Left cardiac atrium (tissue), 4 donors: ENCODE measurements at regions not wholly inside any gene's neighbourhood (a gene's known extent, or its start where the extent isn't known, plus 50 kb on each side); places are given as distances from the start of the nearest gene placed in this dataset.
"Not testable (repeated sequence)": the region's sequence is repeated elsewhere in the genome, so short reads cannot be mapped to it uniquely, and the experiment has no call there.

Experiments used
- ATAC-seq, 2 donors: fragments of 200-7000 bp; cut with Tn5 transposase; one replicate each; pipeline ENCODE4 v1.9.1; 2020; ENCODE audit warnings: mild to moderate bottlenecking in 2 of 2, moderate library complexity in 2 of 2
- DNase-seq: peaks from one replicate; pipeline ENCODE4 v3.0.0-alpha.2; 2020
- intact Hi-C, 2 donors: fragments of 100-400 bp; cut with DNase I; formaldehyde crosslinking; loops; one replicate each; pipeline versions ENCODE4 v1.14.1 to v1.15.1; 2022 to 2023
- donor health status: DM: no; HTN: yes; CAD: no.
- donor health status: DM: no; HTN: yes; CAD: no; lungs with severe emphysema.
- donor health status: DM: yes; HTN: yes; CAD: no.
- donor health status: Dilated cardiomyopathy.

GRCh38 chr1:199218065-199218464 lies 579.2 kb downstream of the PTPRC start:
- no peak for ATAC-seq
- intact Hi-C loops: no loop called here
- no peak for DNase-seq

- ATAC-seq (no peak), DNase-seq (no peak)
- intact Hi-C loops: no loop called here
These were observed 579.7 kb downstream of the PTPRC start for GRCh38 chr1:199218533-199218932.

- ATAC-seq (no peak), DNase-seq (no peak)
- intact Hi-C loops: no loop called here
These were observed 581.2 kb downstream of the PTPRC start for GRCh38 chr1:199220031-199220430.

- intact Hi-C loops: no loop called here
- ATAC-seq (no peak), DNase-seq (no peak)
These were observed 582.7 kb downstream of the PTPRC start for GRCh38 chr1:199221371-199222150.

- intact Hi-C loops: no loop called here
- DNase-seq: no peak
- no peak for ATAC-seq
These were observed 585.1 kb downstream of the PTPRC start for GRCh38 chr1:199223936-199224335.

GRCh38 chr1:199226163-199226562 lies 587.3 kb downstream of the PTPRC start:
- ATAC-seq: no peak
- no peak for DNase-seq
- intact Hi-C loops: no loop called here

GRCh38 chr1:199242147-199242546 lies 603.3 kb downstream of the PTPRC start:
- DNase-seq (no peak), ATAC-seq (no peak)
- intact Hi-C loops: loop anchor here in 1 of 2 donors (5.0 to 10.0 kb wide), 2 partner anchors 360 to 477 kb away; no protein-coding TSS in a partner anchor

GRCh38 chr1:199242601-199243000 lies 603.8 kb downstream of the PTPRC start:
- no peak for ATAC-seq
- intact Hi-C loops: loop anchor here in 1 of 2 donors (5.0 to 10.0 kb wide), 2 partner anchors 360 to 478 kb away; no protein-coding TSS in a partner anchor
- DNase-seq: no peak

- peak; percentile 63 to 73 for ATAC-seq
- peak; percentile 39 for DNase-seq
- intact Hi-C loops: loop anchor here in 1 of 2 donors (5.0 to 10.0 kb wide), 2 partner anchors 361 to 479 kb away; no protein-coding TSS in a partner anchor
These were observed 604.7 kb downstream of the PTPRC start for GRCh38 chr1:199243423-199244061.

- no peak for DNase-seq
- ATAC-seq: no peak
- intact Hi-C loops: loop anchor here in 1 of 2 donors (10.0 kb wide), 1 partner anchor 481 kb away; no protein-coding TSS in a partner anchor
These were observed 607.1 kb downstream of the PTPRC start for GRCh38 chr1:199245946-199246345.

GRCh38 chr1:199246716-199247115 lies 607.9 kb downstream of the PTPRC start:
- DNase-seq: no peak
- ATAC-seq: no peak
- intact Hi-C loops: loop anchor here in 1 of 2 donors (10.0 kb wide), 1 partner anchor 482 kb away; no protein-coding TSS in a partner anchor

GRCh38 chr1:199247891-199248290 lies 609.1 kb downstream of the PTPRC start:
- intact Hi-C loops: loop anchor here in 1 of 2 donors (10.0 kb wide), 1 partner anchor 483 kb away; no protein-coding TSS in a partner anchor
- DNase-seq: no peak

GRCh38 chr1:199254040-199254439 lies 615.2 kb downstream of the PTPRC start:
- ATAC-seq, DNase-seq, intact Hi-C loops: not testable (repeated sequence)

More at GRCh38 chr1:199247891-199248290, 609.1 kb downstream of the PTPRC start:
- no peak for ATAC-seq

- no peak for DNase-seq
- no peak for ATAC-seq
- intact Hi-C loops: no loop called here
These were observed 622.5 kb downstream of the PTPRC start for GRCh38 chr1:199261328-199261727.

- no peak for DNase-seq
- intact Hi-C loops: no loop called here
- ATAC-seq: no peak
These were observed 625.4 kb downstream of the PTPRC start for GRCh38 chr1:199264283-199264682.

- intact Hi-C loops: no loop called here
- DNase-seq (no peak), ATAC-seq (no peak)
These were observed 626.1 kb downstream of the PTPRC start for GRCh38 chr1:199264911-199265310.

GRCh38 chr1:199265319-199265718 lies 626.5 kb downstream of the PTPRC start:
- ATAC-seq: no peak
- intact Hi-C loops: no loop called here

GRCh38 chr1:199269241-199269640 lies 630.4 kb downstream of the PTPRC start:
- ATAC-seq: no peak
- intact Hi-C loops: no loop called here

More at GRCh38 chr1:199265319-199265718, 626.5 kb downstream of the PTPRC start:
- no peak for DNase-seq

GRCh38 chr1:199272139-199272544 lies 633.3 kb downstream of the PTPRC start:
- ATAC-seq (no peak), DNase-seq (no peak)
- intact Hi-C loops: no loop called here

More at GRCh38 chr1:199269241-199269640, 630.4 kb downstream of the PTPRC start:
- no peak for DNase-seq

- intact Hi-C loops: no loop called here
- DNase-seq: peak; percentile 24
- peak; percentile 76 to 83 for ATAC-seq
These were observed 633.8 kb downstream of the PTPRC start for GRCh38 chr1:199272628-199273086.
